GM23248 (cell line): ENCODE measurements at regions not wholly inside any gene's neighbourhood (a gene's known extent, or its start where the extent isn't known, plus 50 kb on each side); places are given as distances from the start of the nearest gene placed in this dataset.

Source experiments
- DNase-seq: peaks from one replicate; pipeline ENCODE4 v3.0.0-alpha.2; 2015
- H2AFZ ChIP-seq: fragments of 200-600 bp; sonication (generic); 2 replicates; pipeline ENCODE4 v1.6.1; 2016; ENCODE audit warnings: antibody characterized with exemption
- H3F3A ChIP-seq: fragments of 200-600 bp; sonication (generic); 2 replicates; pipeline ENCODE4 v1.6.1; 2016; ENCODE audit warnings: mild to moderate bottlenecking, antibody characterized with exemption, mixed run types; ENCODE audit not compliant: insufficient read depth
- H3K27ac ChIP-seq: fragments of 200-600 bp; sonication (generic); 2 replicates; pipeline ENCODE4 v1.5.1; 2016; ENCODE audit warnings: mild to moderate bottlenecking
- H3K27me3 ChIP-seq: fragments of 200-600 bp; sonication (generic); replicated peaks from 2 replicates; pipeline ENCODE4 v1.6.1; 2016; ENCODE audit warnings: mild to moderate bottlenecking; ENCODE audit not compliant: insufficient read depth
- H3K36me3 ChIP-seq: fragments of 200-600 bp; sonication (generic); 2 replicates; pipeline ENCODE4 v1.6.1; 2016; ENCODE audit warnings: low read depth, mild to moderate bottlenecking
- H3K4me1 ChIP-seq: fragments of 200-600 bp; sonication (generic); 2 replicates; pipeline ENCODE4 v1.6.1; 2016; ENCODE audit warnings: mild to moderate bottlenecking; ENCODE audit not compliant: insufficient read depth
- H3K4me2 ChIP-seq: fragments of 200-600 bp; sonication (generic); one replicate; pipeline ENCODE4 v1.6.1; 2016; ENCODE audit warnings: mild to moderate bottlenecking; ENCODE audit not compliant: unreplicated experiment
- H3K4me3 ChIP-seq: fragments of 200-600 bp; sonication (generic); 2 replicates; pipeline ENCODE4 v1.5.1; 2016; ENCODE audit warnings: mild to moderate bottlenecking
- H3K79me2 ChIP-seq: fragments of 200-600 bp; sonication (generic); 2 replicates; pipeline ENCODE4 v1.6.1; 2016; ENCODE audit warnings: mild to moderate bottlenecking; ENCODE audit not compliant: insufficient read depth
- H3K9ac ChIP-seq: fragments of 200-600 bp; sonication (generic); 2 replicates; pipeline ENCODE4 v1.6.1; 2016; ENCODE audit warnings: mild to moderate bottlenecking
- H3K9me2 ChIP-seq: fragments of 200-600 bp; sonication (generic); 2 replicates; pipeline ENCODE4 v1.6.1; 2016; ENCODE audit warnings: mixed run types, mild to moderate bottlenecking, moderate library complexity; ENCODE audit not compliant: insufficient read depth
- H3K9me3 ChIP-seq: fragments of 200-600 bp; sonication (generic); one replicate; pipeline ENCODE4 v1.6.1; 2017; ENCODE audit warnings: low read depth
- H4K20me1 ChIP-seq: fragments of 200-600 bp; sonication (generic); 2 replicates; pipeline ENCODE4 v1.6.0; 2016; ENCODE audit not compliant: insufficient read depth
- EZH2 ChIP-seq: fragments of 200-600 bp; sonication (generic); IDR thresholded peaks from 2 replicates; pipeline ENCODE4 v1.6.1; 2018; ENCODE audit warnings: antibody characterized with exemption, mild to moderate bottlenecking; ENCODE audit not compliant: insufficient read depth, poor library complexity, severe bottlenecking
- EZH2phosphoT487 ChIP-seq: fragments of 200-600 bp; sonication (generic); IDR thresholded peaks from 2 replicates; pipeline ENCODE4 v1.6.1; 2018; ENCODE audit warnings: antibody characterized with exemption, moderate library complexity, mild to moderate bottlenecking, low read depth; ENCODE audit not compliant: insufficient read depth
- WGBS, 2 experiments: methylation state at CpG; one replicate each; pipeline ENCODE4 v1.1.6; 2015 to 2017; ENCODE audit warnings: low lambda C conversion rate in 2 of 2, low coverage in 1 of 2; ENCODE audit errors: missing lambda C conversion rate in 2 of 2; 5-methylcytosine and 5-hydroxymethylcytosine counted together
- in situ Hi-C: fragments of 300-500 bp; cut with MboI; formaldehyde crosslinking; loops from 2 replicates; pipeline ENCODE4 v1.15.0; 2020

GRCh38 chr10:55329796-55330195 is 528.8 kb upstream of the PCDH15 start:
- Histone ChIP-seq H3F3A (no peaks in the 10 kb centered on the region), H3K27me3 (no peaks in the 10 kb centered on the region), H3K4me2 (no peak overlapping the region), H3K4me3 (no peak overlapping the region), H3K27ac (no peak overlapping the region), H4K20me1 (no peaks in the 10 kb centered on the region), H3K4me1 (no peaks in the 10 kb centered on the region), H3K36me3 (no peaks in the 10 kb centered on the region), H3K79me2 (no peaks in the 10 kb centered on the region), H3K9ac (no peak overlapping the region), H3K9me3 (no peaks in the 10 kb centered on the region), H2AFZ (no peak overlapping the region), H3K9me2 (no peaks in the 10 kb centered on the region; the same call in 1 of the 2 replicates)
- TF ChIP-seq EZH2phosphoT487 (no peak), EZH2 (no peak)
- in situ Hi-C loops, result no loop called here
- no peak for DNase-seq

DNA sequence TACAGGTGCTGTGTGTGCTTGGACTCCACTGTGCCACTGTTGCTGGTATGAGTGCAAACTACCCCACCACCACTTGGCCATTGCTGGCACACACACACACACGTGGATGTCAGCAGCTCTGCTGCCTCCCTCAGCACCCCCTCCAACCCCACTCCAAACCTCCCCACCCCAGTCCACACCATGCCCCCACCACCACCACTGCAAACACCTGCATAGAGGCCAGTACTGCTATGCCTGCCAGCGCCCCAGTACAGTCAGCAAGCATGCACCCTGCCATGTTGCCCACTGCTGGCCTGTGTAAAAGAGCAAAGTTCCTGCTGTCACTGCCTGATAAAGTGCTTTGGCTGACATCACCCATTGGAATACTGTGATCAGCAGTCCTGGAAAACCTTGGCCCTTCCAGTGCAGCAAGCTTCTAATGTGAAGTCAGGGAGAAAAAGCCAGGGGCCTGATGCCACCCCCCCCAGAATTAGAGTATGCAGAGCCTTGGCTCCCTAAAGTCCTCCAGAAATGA is 519.2 kb upstream of the PCDH15 start:
- no peak overlapping the region for H3K9ac ChIP-seq
- WGBS, 2 experiments, result 31 to 33% methylated on average over 1 to 2 of the region's 2 CpGs
- H2AFZ ChIP-seq, result no peak overlapping the region
- H3F3A ChIP-seq, result no peaks in the 10 kb centered on the region
- in situ Hi-C loops, result no loop called here
- H3K4me1 ChIP-seq, result no peaks in the 10 kb centered on the region
- H3K27ac ChIP-seq, result no peak overlapping the region
- TF ChIP-seq EZH2phosphoT487 (no peak), EZH2 (no peak)
- no peak overlapping the region for H3K4me2 ChIP-seq
- no peaks in the 10 kb centered on the region for H3K9me3 ChIP-seq
- no peak for DNase-seq
- H3K79me2 ChIP-seq, result no peaks in the 10 kb centered on the region
- no peaks in the 10 kb centered on the region for H3K27me3 ChIP-seq
- no peaks in the 10 kb centered on the region for H3K36me3 ChIP-seq
- H3K9me2 ChIP-seq, result no peaks in the 10 kb centered on the region
- no peaks in the 10 kb centered on the region for H4K20me1 ChIP-seq
- H3K4me3 ChIP-seq, result no peak overlapping the region

- in situ Hi-C loops, result no loop called here
- peak; percentile 21 for DNase-seq
- Histone ChIP-seq H3K36me3 (no peaks in the 10 kb centered on the region), H3K9me2 (no peaks in the 10 kb centered on the region), H3K27me3 (no peaks in the 10 kb centered on the region), H3K9ac (no peak overlapping the region), H3K27ac (no peak overlapping the region), H3K9me3 (no peaks in the 10 kb centered on the region), H3F3A (no peaks in the 10 kb centered on the region), H2AFZ (no peak overlapping the region), H3K79me2 (no peaks in the 10 kb centered on the region), H3K4me3 (no peak overlapping the region), H3K4me1 (no peaks in the 10 kb centered on the region), H4K20me1 (no peaks in the 10 kb centered on the region), H3K4me2 (no peak overlapping the region)
- no peak for TF ChIP-seq EZH2phosphoT487
- no peak for TF ChIP-seq EZH2
- 52% methylated on average over 4 of the region's 4 CpGs for WGBS, 2 experiments
Measured at GRCh38 chr10:55311848-55312635, 511.0 kb upstream of the PCDH15 start.

DNA sequence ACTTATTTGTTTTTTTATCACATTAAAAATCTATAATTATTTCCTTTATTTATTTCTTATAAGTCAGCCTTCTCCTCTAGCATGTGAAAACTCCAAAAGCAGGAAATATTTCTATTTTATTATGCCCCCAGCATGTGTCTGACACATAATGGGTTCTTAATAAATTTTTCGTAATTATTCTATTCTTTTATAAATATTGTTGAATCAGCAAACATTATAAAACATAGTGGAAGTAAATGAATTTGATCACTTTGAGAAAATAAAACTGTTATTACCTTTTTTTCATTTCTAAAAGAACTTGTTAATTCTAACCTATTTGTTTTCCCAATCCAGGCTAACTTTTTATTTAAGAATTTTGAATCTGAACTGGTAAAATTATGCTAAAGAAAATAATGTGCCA is 509.1 kb upstream of the PCDH15 start:
- H3K4me1 ChIP-seq, result no peaks in the 10 kb centered on the region
- in situ Hi-C loops, result no loop called here
- no peak overlapping the region for H3K4me3 ChIP-seq
- no peaks in the 10 kb centered on the region for H3K27me3 ChIP-seq
- TF ChIP-seq EZH2 (no peak), EZH2phosphoT487 (no peak)
- H3K27ac ChIP-seq, result no peak overlapping the region
- no peaks in the 10 kb centered on the region for H3K9me3 ChIP-seq
- H3K4me2 ChIP-seq, result no peak overlapping the region
- H3K9ac ChIP-seq, result no peak overlapping the region
- 69 to 77% methylated on average over 1 of the region's 1 CpG for WGBS, 2 experiments
- no peaks in the 10 kb centered on the region for H3F3A ChIP-seq
- DNase-seq, result no peak
- H3K9me2 ChIP-seq, result no peaks in the 10 kb centered on the region
- H2AFZ ChIP-seq, result no peak overlapping the region
- no peaks in the 10 kb centered on the region for H3K36me3 ChIP-seq
- no peaks in the 10 kb centered on the region for H4K20me1 ChIP-seq
- H3K79me2 ChIP-seq, result no peaks in the 10 kb centered on the region
